GM13976 (cell line): ENCODE measurements at regions not wholly inside any gene's neighbourhood (a gene's known extent, or its start where the extent isn't known, plus 50 kb on each side); places are given as distances from the start of the nearest gene placed in this dataset.
"Not testable (repeated sequence)": the region's sequence is repeated elsewhere in the genome, so short reads cannot be mapped to it uniquely, and the experiment has no call there.

Source experiments
- DNase-seq: peaks from one replicate; pipeline ENCODE4 v3.0.0; 2012; ENCODE audit warnings: low spot score
- CTCF ChIP-seq: IDR thresholded peaks from 2 replicates; pipeline ENCODE4 v1.5.1; 2012; ENCODE audit warnings: borderline replicate concordance, mild to moderate bottlenecking; ENCODE audit not compliant: insufficient read depth; ENCODE audit errors: extremely low read depth, missing control alignments, control extremely low read depth
- in situ Hi-C: fragments of 300-500 bp; cut with MboI; formaldehyde crosslinking; loops from one replicate; pipeline ENCODE4 v1.12.0; 2022; ENCODE audit warnings: low sequenced_read_pairs, mixed read lengths, inconsistent platforms; ENCODE audit not compliant: unreplicated experiment

GRCh38 chr12:66751432-66752113, 72.7 kb upstream of the GRIP1 start:
- no peak for DNase-seq
- in situ Hi-C loops = no loop called here
- no peak for TF ChIP-seq CTCF

- DNase-seq = no peak
- TF ChIP-seq CTCF = no peak
- in situ Hi-C loops = no loop called here
Observed at GRCh38 chr12:66753810-66754209, 74.9 kb upstream of the GRIP1 start.

GRCh38 chr12:66755727-66756395, 77.0 kb upstream of the GRIP1 start:
- in situ Hi-C loops = no loop called here
- no peak for DNase-seq
- no peak for TF ChIP-seq CTCF

GRCh38 chr12:66756631-66757030, 77.8 kb upstream of the GRIP1 start:
- no peak for TF ChIP-seq CTCF
- in situ Hi-C loops = no loop called here
- DNase-seq = no peak

GRCh38 chr12:66760122-66760521, 81.2 kb upstream of the GRIP1 start:
- in situ Hi-C loops, DNase-seq: not testable (repeated sequence)

- no peak for DNase-seq
- in situ Hi-C loops = no loop called here
Observed at GRCh38 chr12:66763467-66763866, 84.6 kb upstream of the GRIP1 start.

More at GRCh38 chr12:66763467-66763866, 84.6 kb upstream of the GRIP1 start:
- no peak for TF ChIP-seq CTCF
